Body of pancreas (tissue), 4 donors: ENCODE measurements at regions not wholly inside any gene's neighbourhood (a gene's known extent, or its start where the extent isn't known, plus 50 kb on each side); places are given as distances from the start of the nearest gene placed in this dataset.
"Not testable (repeated sequence)": the region's sequence is repeated elsewhere in the genome, so short reads cannot be mapped to it uniquely, and the experiment has no call there.

ENCODE experiments used
- ATAC-seq: fragments of 150-250 bp; one replicate; pipeline ENCODE4 v1.9.1; 2016
- DNase-seq, 4 donors: peaks; one replicate each; pipeline ENCODE4 v3.0.0-alpha.2; 2019
- H3K27ac ChIP-seq, 4 donors: fragments of 200-600 bp; sonication (generic); 1 replicate in 3 of 4; 2 replicates in 1 of 4; pipeline versions ENCODE4 v1.5.1 to v1.6.1; 2016 to 2019; ENCODE audit warnings: mild to moderate bottlenecking in 1 of 4, mixed read lengths in 1 of 4, moderate library complexity in 1 of 4
- H3K27me3 ChIP-seq, 2 donors: fragments of 200-600 bp; sonication (generic); one replicate each; pipeline ENCODE4 v1.6.0; 2016; ENCODE audit warnings: mild to moderate bottlenecking in 1 of 2
- H3K36me3 ChIP-seq, 2 donors: fragments of 200-600 bp; sonication (generic); replicated peaks in 1 of 2; 2 replicates each; pipeline ENCODE4 v1.5.1; 2016; ENCODE audit warnings: low read depth in 2 of 2; ENCODE audit not compliant: insufficient read depth in 1 of 2
- H3K4me1 ChIP-seq: fragments of 200-600 bp; sonication (generic); one replicate; pipeline ENCODE4 v1.6.0; 2016
- H3K4me3 ChIP-seq, 2 donors: fragments of 200-600 bp; sonication (generic); 1 replicate in 1 of 2; 2 replicates in 1 of 2; pipeline ENCODE4 v1.5.1; 2016 to 2019
- H3K9me3 ChIP-seq, 3 donors: fragments of 200-600 bp; sonication (generic); 1 replicate in 2 of 3; 2 replicates in 1 of 3; pipeline ENCODE4 v1.5.1; 2016
- CTCF ChIP-seq, 7 experiments: fragments of 450-650 bp in 4 of 7; fragments of 200-600 bp in 3 of 7; sonication (generic) in 3 of 7; IDR thresholded peaks; one replicate each; pipeline ENCODE4 v1.5.1; 2016 to 2019; ENCODE audit warnings: antibody characterized with exemption in 7 of 7
- POLR2A ChIP-seq, 3 donors: fragments of 450-650 bp; IDR thresholded peaks; one replicate each; pipeline ENCODE4 v1.6.1; 2016; ENCODE audit warnings: antibody characterized with exemption in 3 of 3, mild to moderate bottlenecking in 2 of 3
- WGBS, 2 donors: methylation state at CpG; one replicate each; pipeline ENCODE4 v1.1.5; 2017; 5-methylcytosine and 5-hydroxymethylcytosine counted together
- intact Hi-C: fragments of 100-400 bp; cut with DNase I; formaldehyde crosslinking; loops from one replicate; pipeline ENCODE4 v1.15.1; 2023

- 62 to 75% methylated on average over 3 of the region's 3 CpGs for WGBS, 2 donors
- Histone ChIP-seq H3K4me3 (no peak overlapping the region), H3K36me3 (no peaks in the 10 kb centered on the region), H3K27me3 (no peaks in the 10 kb centered on the region), H3K9me3 (no peaks in the 10 kb centered on the region), H3K27ac (no peak overlapping the region), H3K4me1 (no peaks in the 10 kb centered on the region)
- ATAC-seq (no peak), DNase-seq (no peak)
- TF ChIP-seq CTCF (IDR thresholded peaks at IDR 0.05): no peak
- TF ChIP-seq POLR2A (IDR thresholded peaks at IDR 0.05): no peak
- intact Hi-C loops: no loop called here
Observed at GRCh38 chr5:136579238-136579637, 213.9 kb upstream of the TRPC7 start.

- DNase-seq, H3K27me3 ChIP-seq, H3K36me3 ChIP-seq, ATAC-seq, H3K27ac ChIP-seq, H3K4me3 ChIP-seq, intact Hi-C loops, H3K4me1 ChIP-seq, H3K9me3 ChIP-seq: not testable (repeated sequence)
Observed at GRCh38 chr5:136569875-136570274, 204.5 kb upstream of the TRPC7 start.

GRCh38 chr5:136565457-136565856 is 200.1 kb upstream of the TRPC7 start:
- H3K4me1 ChIP-seq, intact Hi-C loops, H3K27me3 ChIP-seq, H3K27ac ChIP-seq, H3K36me3 ChIP-seq, H3K4me3 ChIP-seq, H3K9me3 ChIP-seq, DNase-seq, ATAC-seq: not testable (repeated sequence)
- 42 to 50% methylated on average over 3 of the region's 3 CpGs for WGBS, 2 donors

- not testable (repeated sequence) for ATAC-seq
Observed at GRCh38 chr5:136565050-136565449, 199.7 kb upstream of the TRPC7 start.

GRCh38 chr5:136564431-136564830 is 199.1 kb upstream of the TRPC7 start:
- H3K9me3 ChIP-seq, intact Hi-C loops, H3K27me3 ChIP-seq, DNase-seq, ATAC-seq, H3K27ac ChIP-seq, H3K4me3 ChIP-seq, H3K4me1 ChIP-seq, H3K36me3 ChIP-seq: not testable (repeated sequence)
- WGBS, 2 donors: 83 to 86% methylated on average over 5 of the region's 5 CpGs

More at GRCh38 chr5:136565050-136565449, 199.7 kb upstream of the TRPC7 start:
- H3K27me3 ChIP-seq, H3K9me3 ChIP-seq, H3K36me3 ChIP-seq, H3K4me1 ChIP-seq, H3K27ac ChIP-seq, intact Hi-C loops, H3K4me3 ChIP-seq, DNase-seq: not testable (repeated sequence)
- 67 to 69% methylated on average over 1 of the region's 1 CpG for WGBS, 2 donors

GRCh38 chr5:136563489-136563888 is 198.1 kb upstream of the TRPC7 start:
- Histone ChIP-seq H3K36me3 (no peaks in the 10 kb centered on the region), H3K4me1 (no peaks in the 10 kb centered on the region), H3K27me3 (no peaks in the 10 kb centered on the region), H3K4me3 (no peak overlapping the region), H3K27ac (no peak overlapping the region), H3K9me3 (no peaks in the 10 kb centered on the region)
- no peak for DNase-seq
- intact Hi-C loops: no loop called here
- 52 to 54% methylated on average over 6 of the region's 6 CpGs for WGBS, 2 donors
- ATAC-seq: no peak
- TF ChIP-seq POLR2A (IDR thresholded peaks at IDR 0.05): no peak
- no peak for TF ChIP-seq CTCF (IDR thresholded peaks at IDR 0.05)

- Histone ChIP-seq H3K27ac (no peak overlapping the region), H3K36me3 (no peaks in the 10 kb centered on the region), H3K4me1 (no peaks in the 10 kb centered on the region), H3K27me3 (no peaks in the 10 kb centered on the region), H3K9me3 (no peaks in the 10 kb centered on the region), H3K4me3 (no peak overlapping the region)
- DNase-seq: no peak
- intact Hi-C loops: no loop called here
- no peak for ATAC-seq
- TF ChIP-seq CTCF (IDR thresholded peaks at IDR 0.05) (no peak), POLR2A (IDR thresholded peaks at IDR 0.05) (no peak)
- WGBS, 2 donors: 68 to 72% methylated on average over 1 of the region's 1 CpG
Observed at GRCh38 chr5:136560126-136560525, 194.8 kb upstream of the TRPC7 start.
